ENCODE measurements at regions not wholly inside any gene's neighbourhood (a gene's known extent, or its start where the extent isn't known, plus 50 kb on each side); places are given as distances from the start of the nearest gene placed in this dataset.
A peak's percentile ranks its signal among the peaks of the same experiment; 100 is the strongest.

GRCh38 chr2:150339282-150339681 lies 148.2 kb downstream of the RND3 start:
- Histone ChIP-seq H3K4me3 (no peak overlapping the region), H4K20me1 (ENCODE audit: insufficient read depth) (no peaks in the 10 kb centered on the region), H3K9me2 (ENCODE audit: insufficient read depth) (no peaks in the 10 kb centered on the region), H3F3A (ENCODE audit: insufficient read depth) (peaks cover 15% of the 10 kb centered on the region; the same call in 1 of the 2 replicates), H3K4me2 (ENCODE audit: unreplicated experiment) (peak overlapping the region; percentile 53), H3K27ac (peak overlapping the region; percentile 10; the same call in 1 of the 2 replicates), H3K4me1 (ENCODE audit: insufficient read depth) (peaks cover 13% of the 10 kb centered on the region), H3K79me2 (ENCODE audit: insufficient read depth) (no peaks in the 10 kb centered on the region), H3K9me3 (ENCODE audit: low read depth) (no peaks in the 10 kb centered on the region), H3K27me3 (replicated peaks; ENCODE audit: insufficient read depth) (no peaks in the 10 kb centered on the region), H3K36me3 (ENCODE audit: low read depth) (no peaks in the 10 kb centered on the region), H3K9ac (no peak overlapping the region), H2AFZ (no peak overlapping the region; the same call in 1 of the 2 replicates)
- WGBS, 2 experiments (ENCODE audit: low coverage in 1 of 2, low lambda C conversion rate in 2 of 2, missing lambda C conversion rate in 2 of 2), result 43 to 44% methylated on average over 1 of the region's 1 CpG
- in situ Hi-C loops (cut with MboI), result no loop called here
- TF ChIP-seq EZH2phosphoT487 (IDR thresholded peaks at IDR 0.05; ENCODE audit: insufficient read depth, low read depth) (no peak), EZH2 (IDR thresholded peaks at IDR 0.05; ENCODE audit: insufficient read depth, poor library complexity, severe bottlenecking) (no peak)
- peak; percentile 57 for DNase-seq

GRCh38 chr2:150335596-150335995 lies 151.9 kb downstream of the RND3 start:
- Histone ChIP-seq H3K9ac (no peak overlapping the region), H3K27ac (no peak overlapping the region), H4K20me1 (ENCODE audit: insufficient read depth) (no peaks in the 10 kb centered on the region), H3K9me2 (ENCODE audit: insufficient read depth) (no peaks in the 10 kb centered on the region), H3K4me3 (no peak overlapping the region), H3K9me3 (ENCODE audit: low read depth) (no peaks in the 10 kb centered on the region), H3K36me3 (ENCODE audit: low read depth) (no peaks in the 10 kb centered on the region), H3F3A (ENCODE audit: insufficient read depth) (peaks cover 15% of the 10 kb centered on the region; the same call in 1 of the 2 replicates), H2AFZ (no peak overlapping the region), H3K27me3 (replicated peaks; ENCODE audit: insufficient read depth) (no peaks in the 10 kb centered on the region), H3K4me2 (ENCODE audit: unreplicated experiment) (no peak overlapping the region), H3K4me1 (ENCODE audit: insufficient read depth) (peaks cover 13% of the 10 kb centered on the region), H3K79me2 (ENCODE audit: insufficient read depth) (no peaks in the 10 kb centered on the region)
- TF ChIP-seq EZH2 (IDR thresholded peaks at IDR 0.05; ENCODE audit: insufficient read depth, poor library complexity, severe bottlenecking) (no peak), EZH2phosphoT487 (IDR thresholded peaks at IDR 0.05; ENCODE audit: insufficient read depth, low read depth) (no peak)
- DNase-seq, result no peak
- 83 to 90% methylated on average over 1 of the region's 1 CpG for WGBS, 2 experiments (ENCODE audit: low coverage in 1 of 2, low lambda C conversion rate in 2 of 2, missing lambda C conversion rate in 2 of 2)
- in situ Hi-C loops (cut with MboI), result no loop called here

GRCh38 chr2:150332383-150332782 lies 155.1 kb downstream of the RND3 start:
- DNase-seq, result no peak
- Histone ChIP-seq H4K20me1 (ENCODE audit: insufficient read depth) (no peaks in the 10 kb centered on the region), H3K9ac (no peak overlapping the region), H3K4me3 (no peak overlapping the region), H3K27ac (no peak overlapping the region), H3K36me3 (ENCODE audit: low read depth) (no peaks in the 10 kb centered on the region), H3K4me1 (ENCODE audit: insufficient read depth) (no peaks in the 10 kb centered on the region), H3K79me2 (ENCODE audit: insufficient read depth) (no peaks in the 10 kb centered on the region), H2AFZ (no peak overlapping the region), H3K9me2 (ENCODE audit: insufficient read depth) (no peaks in the 10 kb centered on the region), H3K9me3 (ENCODE audit: low read depth) (no peaks in the 10 kb centered on the region), H3F3A (ENCODE audit: insufficient read depth) (no peaks in the 10 kb centered on the region), H3K27me3 (replicated peaks; ENCODE audit: insufficient read depth) (no peaks in the 10 kb centered on the region), H3K4me2 (ENCODE audit: unreplicated experiment) (no peak overlapping the region)
- 79 to 82% methylated on average over 2 of the region's 2 CpGs for WGBS, 2 experiments (ENCODE audit: low coverage in 1 of 2, low lambda C conversion rate in 2 of 2, missing lambda C conversion rate in 2 of 2)
- TF ChIP-seq EZH2 (IDR thresholded peaks at IDR 0.05; ENCODE audit: insufficient read depth, poor library complexity, severe bottlenecking), result no peak
- no peak for TF ChIP-seq EZH2phosphoT487 (IDR thresholded peaks at IDR 0.05; ENCODE audit: insufficient read depth, low read depth)
- in situ Hi-C loops (cut with MboI), result no loop called here

- Histone ChIP-seq H3K27ac (no peak overlapping the region), H3K9me3 (ENCODE audit: low read depth) (no peaks in the 10 kb centered on the region), H3K9ac (no peak overlapping the region), H4K20me1 (ENCODE audit: insufficient read depth) (no peaks in the 10 kb centered on the region), H3K36me3 (ENCODE audit: low read depth) (no peaks in the 10 kb centered on the region), H3K9me2 (ENCODE audit: insufficient read depth) (no peaks in the 10 kb centered on the region), H3K79me2 (ENCODE audit: insufficient read depth) (no peaks in the 10 kb centered on the region), H3F3A (ENCODE audit: insufficient read depth) (no peaks in the 10 kb centered on the region), H3K27me3 (replicated peaks; ENCODE audit: insufficient read depth) (no peaks in the 10 kb centered on the region), H3K4me3 (no peak overlapping the region), H3K4me2 (ENCODE audit: unreplicated experiment) (no peak overlapping the region), H3K4me1 (ENCODE audit: insufficient read depth) (no peaks in the 10 kb centered on the region), H2AFZ (peak overlapping the region; percentile 37; the same call in 1 of the 2 replicates)
- WGBS, 2 experiments (ENCODE audit: low coverage in 1 of 2, low lambda C conversion rate in 2 of 2, missing lambda C conversion rate in 2 of 2), result 37 to 38% methylated on average over 14 of the region's 14 CpGs
- in situ Hi-C loops (cut with MboI), result no loop called here
- TF ChIP-seq EZH2phosphoT487 (IDR thresholded peaks at IDR 0.05; ENCODE audit: insufficient read depth, low read depth), result no peak
- TF ChIP-seq EZH2 (IDR thresholded peaks at IDR 0.05; ENCODE audit: insufficient read depth, poor library complexity, severe bottlenecking), result no peak
- no peak for DNase-seq
Observed at GRCh38 chr2:150327564-150328489, 159.6 kb downstream of the RND3 start.
